ENCODE measurements at regions not wholly inside any gene's neighbourhood (a gene's known extent, or its start where the extent isn't known, plus 50 kb on each side); places are given as distances from the start of the nearest gene placed in this dataset.

- no peaks in the 10 kb centered on the region for H3K4me1 ChIP-seq (ENCODE audit: insufficient read depth)
- 92% methylated on average over 3 of the region's 3 CpGs for WGBS
- H3K27ac ChIP-seq (ENCODE audit: low read depth) = no peak overlapping the region
- H3K4me3 ChIP-seq (ENCODE audit: low read depth, low read length) = no peak overlapping the region
- DNase-seq (ENCODE audit: extremely low spot score) = no peak
- no peaks in the 10 kb centered on the region for H3K36me3 ChIP-seq (ENCODE audit: insufficient read depth)
Observed at GRCh38 chr14:42174357-42174756, 567.7 kb downstream of the LRFN5 start.

- no peak overlapping the region for H3K4me3 ChIP-seq (ENCODE audit: low read depth, low read length)
- 77% methylated on average over 1 of the region's 1 CpG for WGBS
- no peak overlapping the region for H3K27ac ChIP-seq (ENCODE audit: low read depth)
- DNase-seq (ENCODE audit: extremely low spot score) = no peak
- no peaks in the 10 kb centered on the region for H3K4me1 ChIP-seq (ENCODE audit: insufficient read depth)
- no peaks in the 10 kb centered on the region for H3K36me3 ChIP-seq (ENCODE audit: insufficient read depth)
Observed at GRCh38 chr14:42173206-42173605, 566.5 kb downstream of the LRFN5 start.

- DNase-seq (ENCODE audit: extremely low spot score) = no peak
- H3K27ac ChIP-seq (ENCODE audit: low read depth) = no peak overlapping the region
- WGBS = 99% methylated on average over 1 of the region's 1 CpG
- no peaks in the 10 kb centered on the region for H3K4me1 ChIP-seq (ENCODE audit: insufficient read depth)
- H3K36me3 ChIP-seq (ENCODE audit: insufficient read depth) = no peaks in the 10 kb centered on the region
- H3K4me3 ChIP-seq (ENCODE audit: low read depth, low read length) = no peak overlapping the region
Observed at GRCh38 chr14:42172304-42172703, 565.6 kb downstream of the LRFN5 start.

GRCh38 chr14:42163136-42163535 is 556.5 kb downstream of the LRFN5 start:
- Histone ChIP-seq H3K4me3 (ENCODE audit: low read depth, low read length) (no peak overlapping the region), H3K27ac (ENCODE audit: low read depth) (no peak overlapping the region), H3K36me3 (ENCODE audit: insufficient read depth) (no peaks in the 10 kb centered on the region), H3K4me1 (ENCODE audit: insufficient read depth) (no peaks in the 10 kb centered on the region)
- 74% methylated on average over 2 of the region's 2 CpGs for WGBS
- no peak for DNase-seq (ENCODE audit: extremely low spot score)

- H3K4me3 ChIP-seq (ENCODE audit: low read depth, low read length) = no peak overlapping the region
- 95% methylated on average over 2 of the region's 2 CpGs for WGBS
- no peaks in the 10 kb centered on the region for H3K4me1 ChIP-seq (ENCODE audit: insufficient read depth)
- H3K36me3 ChIP-seq (ENCODE audit: insufficient read depth) = no peaks in the 10 kb centered on the region
- DNase-seq (ENCODE audit: extremely low spot score) = no peak
- no peak overlapping the region for H3K27ac ChIP-seq (ENCODE audit: low read depth)
Observed at GRCh38 chr14:42159138-42159537, 552.5 kb downstream of the LRFN5 start.

GRCh38 chr14:42149609-42150261 is 543.1 kb downstream of the LRFN5 start:
- Histone ChIP-seq H3K4me3 (ENCODE audit: low read depth, low read length) (no peak overlapping the region), H3K27ac (ENCODE audit: low read depth) (no peak overlapping the region), H3K36me3 (ENCODE audit: insufficient read depth) (no peaks in the 10 kb centered on the region), H3K4me1 (ENCODE audit: insufficient read depth) (no peaks in the 10 kb centered on the region)
- WGBS = 95% methylated on average over 1 of the region's 1 CpG
- DNase-seq (ENCODE audit: extremely low spot score) = no peak

- Histone ChIP-seq H3K4me1 (ENCODE audit: insufficient read depth) (no peaks in the 10 kb centered on the region), H3K27ac (ENCODE audit: low read depth) (no peak overlapping the region), H3K36me3 (ENCODE audit: insufficient read depth) (no peaks in the 10 kb centered on the region), H3K4me3 (ENCODE audit: low read depth, low read length) (no peak overlapping the region)
- 25% methylated on average over 4 of the region's 4 CpGs for WGBS
- DNase-seq (ENCODE audit: extremely low spot score) = no peak
Observed at GRCh38 chr14:42145766-42146165, 539.1 kb downstream of the LRFN5 start.

- DNase-seq (ENCODE audit: extremely low spot score) = no peak
- no peak overlapping the region for H3K4me3 ChIP-seq (ENCODE audit: low read depth, low read length)
- no peaks in the 10 kb centered on the region for H3K4me1 ChIP-seq (ENCODE audit: insufficient read depth)
- 90% methylated on average over 2 of the region's 2 CpGs for WGBS
- H3K27ac ChIP-seq (ENCODE audit: low read depth) = no peak overlapping the region
- H3K36me3 ChIP-seq (ENCODE audit: insufficient read depth) = no peaks in the 10 kb centered on the region
Observed at GRCh38 chr14:42143114-42143513, 536.4 kb downstream of the LRFN5 start.

GRCh38 chr14:42141328-42141727 is 534.7 kb downstream of the LRFN5 start:
- DNase-seq (ENCODE audit: extremely low spot score) = no peak
- no peaks in the 10 kb centered on the region for H3K36me3 ChIP-seq (ENCODE audit: insufficient read depth)
- no peak overlapping the region for H3K27ac ChIP-seq (ENCODE audit: low read depth)
- 94% methylated on average over 2 of the region's 2 CpGs for WGBS
- H3K4me1 ChIP-seq (ENCODE audit: insufficient read depth) = no peaks in the 10 kb centered on the region
- no peak overlapping the region for H3K4me3 ChIP-seq (ENCODE audit: low read depth, low read length)

GRCh38 chr14:42140831-42141279 is 534.2 kb downstream of the LRFN5 start:
- Histone ChIP-seq H3K4me1 (ENCODE audit: insufficient read depth) (no peaks in the 10 kb centered on the region), H3K36me3 (ENCODE audit: insufficient read depth) (no peaks in the 10 kb centered on the region), H3K4me3 (ENCODE audit: low read depth, low read length) (no peak overlapping the region), H3K27ac (ENCODE audit: low read depth) (no peak overlapping the region)
- DNase-seq (ENCODE audit: extremely low spot score) = no peak
- 39% methylated on average over 1 of the region's 1 CpG for WGBS

GRCh38 chr14:42140001-42140400 is 533.3 kb downstream of the LRFN5 start:
- DNase-seq (ENCODE audit: extremely low spot score) = no peak
- no peak overlapping the region for H3K27ac ChIP-seq (ENCODE audit: low read depth)
- no peaks in the 10 kb centered on the region for H3K36me3 ChIP-seq (ENCODE audit: insufficient read depth)
- no peaks in the 10 kb centered on the region for H3K4me1 ChIP-seq (ENCODE audit: insufficient read depth)
- H3K4me3 ChIP-seq (ENCODE audit: low read depth, low read length) = no peak overlapping the region
- 91% methylated on average over 3 of the region's 3 CpGs for WGBS

GRCh38 chr14:42138406-42138805 is 531.7 kb downstream of the LRFN5 start:
- no peak for DNase-seq (ENCODE audit: extremely low spot score)
- no peak overlapping the region for H3K4me3 ChIP-seq (ENCODE audit: low read depth, low read length)
- 97% methylated on average over 1 of the region's 1 CpG for WGBS
- H3K4me1 ChIP-seq (ENCODE audit: insufficient read depth) = no peaks in the 10 kb centered on the region
- no peak overlapping the region for H3K27ac ChIP-seq (ENCODE audit: low read depth)
- no peaks in the 10 kb centered on the region for H3K36me3 ChIP-seq (ENCODE audit: insufficient read depth)

- H3K4me3 ChIP-seq (ENCODE audit: low read depth, low read length) = no peak overlapping the region
- no peaks in the 10 kb centered on the region for H3K36me3 ChIP-seq (ENCODE audit: insufficient read depth)
- no peak overlapping the region for H3K27ac ChIP-seq (ENCODE audit: low read depth)
- H3K4me1 ChIP-seq (ENCODE audit: insufficient read depth) = no peaks in the 10 kb centered on the region
- no peak for DNase-seq (ENCODE audit: extremely low spot score)
Observed at GRCh38 chr14:42130815-42131214, 524.1 kb downstream of the LRFN5 start.

GRCh38 chr14:42123526-42123925 is 516.9 kb downstream of the LRFN5 start:
- Histone ChIP-seq H3K36me3 (ENCODE audit: insufficient read depth) (no peaks in the 10 kb centered on the region), H3K4me3 (ENCODE audit: low read depth, low read length) (no peak overlapping the region), H3K27ac (ENCODE audit: low read depth) (no peak overlapping the region), H3K4me1 (ENCODE audit: insufficient read depth) (no peaks in the 10 kb centered on the region)
- WGBS = 90% methylated on average over 1 of the region's 1 CpG
- DNase-seq (ENCODE audit: extremely low spot score) = no peak
